Endothelial cell of umbilical vein (primary cell): ENCODE measurements at regions not wholly inside any gene's neighbourhood (a gene's known extent, or its start where the extent isn't known, plus 50 kb on each side); places are given as distances from the start of the nearest gene placed in this dataset.

Experiments used
- CTCF ChIP-seq, 2 donors: IDR thresholded peaks; 1 replicate in 1 of 2; 2 replicates in 1 of 2; pipeline ENCODE4 v1.5.1; 2011; ENCODE audit warnings: low read length in 2 of 2, mild to moderate bottlenecking in 2 of 2, moderate library complexity in 2 of 2, control low read depth in 1 of 2, inconsistent platforms in 1 of 2, low read depth in 1 of 2; ENCODE audit not compliant: insufficient read depth in 1 of 2; ENCODE audit errors: extremely low read depth in 1 of 2
- EZH2 ChIP-seq: IDR thresholded peaks from 2 replicates; pipeline ENCODE4 v1.6.1; 2012; ENCODE audit warnings: borderline replicate concordance, low read depth, mild to moderate bottlenecking, moderate library complexity, low read length, inconsistent platforms; ENCODE audit not compliant: severe bottlenecking
- FOS ChIP-seq: IDR thresholded peaks from 2 replicates; pipeline ENCODE4 v1.6.1; 2011; ENCODE audit warnings: mild to moderate bottlenecking, low read length, moderate library complexity, borderline replicate concordance; ENCODE audit not compliant: insufficient read depth
- GATA2 ChIP-seq: IDR thresholded peaks from 2 replicates; pipeline ENCODE4 v1.7.0; 2011; ENCODE audit warnings: low read depth, mild to moderate bottlenecking, moderate library complexity, mixed read lengths, low read length; ENCODE audit not compliant: insufficient read length, insufficient read depth
- JUN ChIP-seq: IDR thresholded peaks from 2 replicates; pipeline ENCODE4 v1.6.1; 2011; ENCODE audit warnings: borderline replicate concordance, low read depth; ENCODE audit not compliant: insufficient read length, insufficient read depth
- MAX ChIP-seq: IDR thresholded peaks from 2 replicates; pipeline ENCODE4 v1.6.1; 2011; ENCODE audit not compliant: insufficient read depth, insufficient read length
- MYC ChIP-seq: IDR thresholded peaks from one replicate; pipeline ENCODE4 v1.6.1; 2011; ENCODE audit warnings: mild to moderate bottlenecking, low read depth, low read length
- POLR2A ChIP-seq: IDR thresholded peaks from 2 replicates; pipeline ENCODE4 v1.6.1; 2012; ENCODE audit warnings: low read depth, mild to moderate bottlenecking, control low read depth, low read length
- POLR2AphosphoS5 ChIP-seq: IDR thresholded peaks from 2 replicates; pipeline ENCODE4 v1.6.1; 2012; ENCODE audit warnings: low read depth, mild to moderate bottlenecking, control low read depth, low read length, moderate library complexity; ENCODE audit not compliant: insufficient read depth

- no peak for TF ChIP-seq CTCF (IDR thresholded peaks at IDR 0.05; ENCODE audit: extremely low read depth in 1 of 2, insufficient read depth in 1 of 2, low read depth in 1 of 2, low read length in 2 of 2)
- TF ChIP-seq POLR2A: no peak
- TF ChIP-seq JUN: no peak
- TF ChIP-seq MAX: no peak
- TF ChIP-seq EZH2: no peak
- no peak for TF ChIP-seq MYC
- no peak for TF ChIP-seq POLR2AphosphoS5
- no peak for TF ChIP-seq FOS
- no peak for TF ChIP-seq GATA2
Observed at GRCh38 chr3:160084998-160085397, 96.4 kb downstream of the IL12A start.
